Ovary (tissue), 7 donors: ENCODE measurements at regions not wholly inside any gene's neighbourhood (a gene's known extent, or its start where the extent isn't known, plus 50 kb on each side); places are given as distances from the start of the nearest gene placed in this dataset.
"Not testable (repeated sequence)": the region's sequence is repeated elsewhere in the genome, so short reads cannot be mapped to it uniquely, and the experiment has no call there.

Experiments used
- DNase-seq, 5 donors: peaks; one replicate each; pipeline ENCODE4 v3.0.0-alpha.2; 2019 to 2020
- H3K27ac ChIP-seq, 2 donors: fragments of 200-600 bp; one replicate each; pipeline versions ENCODE4 v1.5.1 to v1.8.0; 2019 to 2022
- H3K27me3 ChIP-seq: fragments of 200-600 bp; one replicate; pipeline ENCODE4 v1.8.0; 2022
- H3K36me3 ChIP-seq: fragments of 200-600 bp; sonication (generic); one replicate; pipeline ENCODE4 v1.5.1; 2019
- H3K4me1 ChIP-seq: one replicate; pipeline ENCODE4 v1.8.1; 2013; ENCODE audit warnings: mild to moderate bottlenecking, moderate library complexity; ENCODE audit not compliant: insufficient read depth
- H3K4me3 ChIP-seq: fragments of 200-600 bp; sonication (generic); one replicate; pipeline ENCODE4 v1.5.1; 2017
- H3K9me3 ChIP-seq, 2 donors: fragments of 200-600 bp in 1 of 2; sonication (generic) in 1 of 2; one replicate each; pipeline versions ENCODE4 v1.5.1 to v1.8.1; 2013 to 2019; ENCODE audit warnings: mild to moderate bottlenecking in 1 of 2, moderate library complexity in 1 of 2
- EP300 ChIP-seq: sonication (generic); formaldehyde crosslinking; IDR thresholded peaks from one replicate; pipeline ENCODE4 v1.6.1; 2017; ENCODE audit warnings: antibody characterized with exemption
- POLR2A ChIP-seq: fragments of 450-650 bp; IDR thresholded peaks from one replicate; pipeline ENCODE4 v1.6.1; 2017; ENCODE audit warnings: antibody characterized with exemption, mild to moderate bottlenecking, moderate library complexity
- WGBS, 3 donors: extraction: QIAGEN DNeasy Blood & Tissue Kit in 1 of 3; methylation state at CpG; one replicate each; pipeline versions ENCODE4 v1.1.5 to v1.1.7; 2013 to 2017; 5-methylcytosine and 5-hydroxymethylcytosine counted together
- intact Hi-C, 4 donors: fragments of 100-400 bp; cut with DNase I; formaldehyde crosslinking; loops; one replicate each; pipeline versions ENCODE4 v1.11.0 to v1.15.1; 2022 to 2023
- TF ChIP-seq, protein P1 (sequence below), 3 donors: fragments of 450-650 bp in 2 of 3; fragments of 200-600 bp in 1 of 3; IDR thresholded peaks; one replicate each; pipeline versions ENCODE4 v1.5.1 to v1.8.0; 2016 to 2022; ENCODE audit warnings: antibody characterized with exemption in 3 of 3, mild to moderate bottlenecking in 1 of 3
- donor health status: DM: no; HTN: no; CAD: no; lungs with moderate emphysema.
- donor health status: DM: no; HTN: no; CAD: no.
- donor health status: Bipolar disorder and iron deficiency.
- donor health status: DM: no; HTN: no; CAD: no.
- donor health status: DM: yes; HTN: yes; CAD: no.

DNA sequence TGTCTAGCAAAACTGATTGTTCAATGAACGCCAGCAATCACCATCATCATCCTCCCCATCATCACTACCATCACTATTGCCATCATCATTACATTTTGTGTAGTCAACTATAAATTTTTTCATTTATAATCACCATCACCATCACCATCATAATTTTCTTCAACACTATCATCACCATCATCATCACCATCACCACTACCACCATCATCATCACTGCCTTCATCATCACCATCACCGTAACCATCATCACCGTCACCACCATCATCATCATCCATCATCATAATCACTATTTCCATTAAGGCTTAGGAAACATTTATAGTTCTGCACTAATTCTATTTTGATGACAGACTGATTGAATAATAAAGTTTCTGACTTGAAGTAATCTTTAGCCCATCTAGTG is 434.8 kb upstream of the TMEM132C start:
- intact Hi-C loops, result no loop called here
- Histone ChIP-seq H3K27ac (no peak overlapping the region), H3K36me3 (no peaks in the 10 kb centered on the region), H3K4me1 (no peaks in the 10 kb centered on the region), H3K27me3 (no peaks in the 10 kb centered on the region), H3K4me3 (no peak overlapping the region), H3K9me3 (no peaks in the 10 kb centered on the region)
- DNase-seq, result no peak
- TF ChIP-seq, protein P1, sequence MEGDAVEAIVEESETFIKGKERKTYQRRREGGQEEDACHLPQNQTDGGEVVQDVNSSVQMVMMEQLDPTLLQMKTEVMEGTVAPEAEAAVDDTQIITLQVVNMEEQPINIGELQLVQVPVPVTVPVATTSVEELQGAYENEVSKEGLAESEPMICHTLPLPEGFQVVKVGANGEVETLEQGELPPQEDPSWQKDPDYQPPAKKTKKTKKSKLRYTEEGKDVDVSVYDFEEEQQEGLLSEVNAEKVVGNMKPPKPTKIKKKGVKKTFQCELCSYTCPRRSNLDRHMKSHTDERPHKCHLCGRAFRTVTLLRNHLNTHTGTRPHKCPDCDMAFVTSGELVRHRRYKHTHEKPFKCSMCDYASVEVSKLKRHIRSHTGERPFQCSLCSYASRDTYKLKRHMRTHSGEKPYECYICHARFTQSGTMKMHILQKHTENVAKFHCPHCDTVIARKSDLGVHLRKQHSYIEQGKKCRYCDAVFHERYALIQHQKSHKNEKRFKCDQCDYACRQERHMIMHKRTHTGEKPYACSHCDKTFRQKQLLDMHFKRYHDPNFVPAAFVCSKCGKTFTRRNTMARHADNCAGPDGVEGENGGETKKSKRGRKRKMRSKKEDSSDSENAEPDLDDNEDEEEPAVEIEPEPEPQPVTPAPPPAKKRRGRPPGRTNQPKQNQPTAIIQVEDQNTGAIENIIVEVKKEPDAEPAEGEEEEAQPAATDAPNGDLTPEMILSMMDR (IDR thresholded peaks at IDR 0.05), result no peak
- TF ChIP-seq POLR2A (no peak), EP300 (no peak)
- WGBS, 3 donors, result 92 to 93% (median 93%) methylated on average over 3 of the region's 3 CpGs

DNA sequence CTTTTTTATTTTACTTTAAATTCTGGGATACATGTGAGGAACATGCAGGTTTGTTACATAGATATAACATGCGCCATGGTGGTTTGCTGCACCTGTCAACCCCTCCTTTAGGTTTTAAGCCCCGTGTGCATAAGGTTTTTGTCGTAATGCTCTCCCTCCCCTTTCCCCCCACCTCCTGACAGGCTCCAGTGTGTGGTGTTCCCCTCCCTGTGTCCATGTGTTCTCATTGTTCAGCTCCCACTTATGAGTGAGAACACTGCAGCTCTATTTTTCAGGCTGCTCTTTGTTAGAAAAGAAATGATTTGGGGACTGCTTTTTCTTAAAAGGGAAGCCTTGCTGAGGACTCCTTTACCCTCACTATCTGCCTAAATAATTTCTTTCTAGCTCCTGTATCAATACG is 430.2 kb upstream of the TMEM132C start:
- H3K4me3 ChIP-seq, H3K27ac ChIP-seq, H3K4me1 ChIP-seq, H3K36me3 ChIP-seq, intact Hi-C loops, DNase-seq, H3K9me3 ChIP-seq, H3K27me3 ChIP-seq: not testable (repeated sequence)
- 60 to 69% (median 67%) methylated on average over 4 of the region's 4 CpGs for WGBS, 3 donors

DNA sequence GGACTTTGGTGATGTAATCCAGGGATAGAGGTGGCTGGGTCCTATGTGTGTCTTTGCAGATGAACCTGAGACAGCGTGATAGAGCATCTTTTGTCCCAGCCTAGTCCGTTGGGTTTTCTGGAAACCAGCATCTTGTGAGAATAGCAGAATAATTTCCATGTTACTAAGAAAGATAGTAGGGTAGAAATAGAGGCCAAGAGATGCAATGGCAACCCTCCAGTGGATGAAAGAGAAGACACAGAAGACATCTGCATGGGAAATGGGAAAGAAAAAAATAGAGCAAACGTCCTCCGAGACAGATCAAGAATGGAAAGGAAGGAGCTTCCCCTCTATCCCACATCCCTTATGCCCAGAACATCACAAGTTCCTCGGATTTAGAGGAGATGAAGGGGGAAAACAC is 409.3 kb upstream of the TMEM132C start:
- 76 to 83% (median 79%) methylated on average over 5 of the region's 5 CpGs for WGBS, 3 donors
- no peaks in the 10 kb centered on the region for H3K9me3 ChIP-seq
- no peak for TF ChIP-seq EP300
- TF ChIP-seq, protein P1 (IDR thresholded peaks at IDR 0.05), result no peak
- TF ChIP-seq POLR2A, result no peak
- H3K4me1 ChIP-seq, result no peaks in the 10 kb centered on the region
- intact Hi-C loops, result no loop called here
- no peaks in the 10 kb centered on the region for H3K36me3 ChIP-seq
- H3K27me3 ChIP-seq, result no peaks in the 10 kb centered on the region
- DNase-seq, result no peak
- no peak overlapping the region for H3K27ac ChIP-seq
- H3K4me3 ChIP-seq, result no peak overlapping the region

DNA sequence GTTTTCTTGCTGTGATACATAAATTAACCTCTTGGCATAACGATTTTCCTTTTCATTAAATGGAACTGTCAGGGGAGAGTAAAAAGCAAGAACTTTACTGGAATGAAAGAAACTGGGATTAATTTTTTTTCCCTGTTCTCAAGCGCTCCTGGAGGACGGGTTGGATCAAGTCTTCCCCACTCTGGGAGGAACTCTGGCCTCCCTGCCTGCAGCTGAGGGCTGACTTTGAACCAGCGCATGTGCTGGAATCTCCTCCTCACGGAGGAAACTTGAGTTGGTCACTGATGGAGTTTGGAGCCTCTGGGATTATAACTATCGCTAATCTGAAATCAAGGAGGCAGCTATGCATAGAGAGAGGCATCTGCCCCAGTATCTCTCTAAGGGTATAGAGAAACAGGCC is 406.4 kb upstream of the TMEM132C start:
- H3K9me3 ChIP-seq, result no peaks in the 10 kb centered on the region
- H3K27ac ChIP-seq, result no peak overlapping the region
- 66 to 75% (median 73%) methylated on average over 6 of the region's 6 CpGs for WGBS, 3 donors
- intact Hi-C loops, result no loop called here
- no peak overlapping the region for H3K4me3 ChIP-seq
- H3K36me3 ChIP-seq, result no peaks in the 10 kb centered on the region
- H3K4me1 ChIP-seq, result no peaks in the 10 kb centered on the region
- no peaks in the 10 kb centered on the region for H3K27me3 ChIP-seq
- no peak for TF ChIP-seq POLR2A
- TF ChIP-seq EP300, result no peak
- TF ChIP-seq, protein P1 (IDR thresholded peaks at IDR 0.05), result no peak
- DNase-seq, result no peak

DNA sequence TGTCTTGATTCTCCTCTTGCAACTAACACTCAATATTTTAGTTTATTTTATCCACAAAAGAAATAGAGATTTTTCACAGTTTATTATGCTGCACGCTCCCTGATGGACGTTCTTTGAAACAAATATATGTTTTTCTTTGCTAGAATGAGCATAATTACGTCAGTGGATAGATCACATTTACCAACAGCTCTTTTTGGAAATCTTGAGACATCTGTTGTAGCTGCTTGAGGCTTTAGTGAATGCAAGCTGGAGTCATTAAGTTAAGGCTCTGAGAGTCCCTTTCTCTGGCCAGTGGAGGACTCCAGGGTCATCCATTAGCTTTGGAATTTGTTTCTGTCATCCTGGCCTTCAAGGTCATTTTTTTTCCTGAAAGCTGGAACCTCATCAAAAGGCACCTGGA is 405.6 kb upstream of the TMEM132C start:
- no peak for TF ChIP-seq POLR2A
- no peak for TF ChIP-seq EP300
- TF ChIP-seq, protein P1 (IDR thresholded peaks at IDR 0.05), result no peak
- 28 to 44% (median 30%) methylated on average over 3 of the region's 3 CpGs for WGBS, 3 donors
- intact Hi-C loops, result no loop called here

More for the DNA sequence above, 405.6 kb upstream of the TMEM132C start:
- DNase-seq, result no peak
- Histone ChIP-seq H3K27ac (no peak overlapping the region), H3K4me3 (no peak overlapping the region), H3K4me1 (no peaks in the 10 kb centered on the region), H3K27me3 (no peaks in the 10 kb centered on the region), H3K9me3 (no peaks in the 10 kb centered on the region), H3K36me3 (no peaks in the 10 kb centered on the region)
